Activated CD8-positive, alpha-beta T cell treated with anti-CD3 and anti-CD28 coated beads for 36 hours (primary cell): ENCODE measurements at regions not wholly inside any gene's neighbourhood (a gene's known extent, or its start where the extent isn't known, plus 50 kb on each side); places are given as distances from the start of the nearest gene placed in this dataset.

Experiments
- ATAC-seq: fragments of 200-7000 bp; cut with Tn5 transposase; one replicate; pipeline ENCODE4 v1.10.0; 2021; ENCODE audit warnings: mild to moderate bottlenecking, moderate library complexity
- CTCF ChIA-PET: fragments of 350-600 bp; sonication (Branson Sonifier 250); formaldehyde crosslinking; loops from one replicate; lab custom pipeline; 2021; ENCODE audit warnings: antibody characterized with exemption; lab: Charles Lee
- POLR2A ChIA-PET: fragments of 350-600 bp; sonication (Branson Sonifier 250); formaldehyde crosslinking; loops from one replicate; lab custom pipeline; 2021; ENCODE audit warnings: antibody characterized with exemption; lab: Charles Lee
- DNase-seq: peaks from one replicate; pipeline ENCODE4 v3.0.0-alpha.2; 2020
- H3K27ac Mint-ChIP-seq: one replicate; pipeline ENCODE4 v1.8.0; 2021; ENCODE audit warnings: mild to moderate bottlenecking, mixed read lengths
- H3K27me3 Mint-ChIP-seq: one replicate; pipeline ENCODE4 v1.8.0; 2021; ENCODE audit warnings: mixed read lengths
- H3K36me3 Mint-ChIP-seq: one replicate; pipeline ENCODE4 v1.8.0; 2021; ENCODE audit warnings: low read depth, mixed read lengths
- H3K4me1 Mint-ChIP-seq: one replicate; pipeline ENCODE4 v1.8.0; 2021; ENCODE audit warnings: low read depth, mixed read lengths
- H3K4me3 Mint-ChIP-seq: one replicate; pipeline ENCODE4 v1.8.0; 2021; ENCODE audit warnings: mild to moderate bottlenecking, moderate library complexity, mixed read lengths
- H3K9me3 Mint-ChIP-seq: one replicate; pipeline ENCODE4 v1.8.0; 2021; ENCODE audit warnings: mixed read lengths
- intact Hi-C: fragments of 100-400 bp; cut with micrococcal nuclease; formaldehyde crosslinking; loops from one replicate; pipeline ENCODE4 v1.10.0; 2022
- TF ChIP-seq, protein P1 (sequence below): fragments of 200-600 bp; IDR thresholded peaks from one replicate; pipeline ENCODE4 v1.8.0; 2022; ENCODE audit warnings: antibody characterized with exemption, mild to moderate bottlenecking

DNA sequence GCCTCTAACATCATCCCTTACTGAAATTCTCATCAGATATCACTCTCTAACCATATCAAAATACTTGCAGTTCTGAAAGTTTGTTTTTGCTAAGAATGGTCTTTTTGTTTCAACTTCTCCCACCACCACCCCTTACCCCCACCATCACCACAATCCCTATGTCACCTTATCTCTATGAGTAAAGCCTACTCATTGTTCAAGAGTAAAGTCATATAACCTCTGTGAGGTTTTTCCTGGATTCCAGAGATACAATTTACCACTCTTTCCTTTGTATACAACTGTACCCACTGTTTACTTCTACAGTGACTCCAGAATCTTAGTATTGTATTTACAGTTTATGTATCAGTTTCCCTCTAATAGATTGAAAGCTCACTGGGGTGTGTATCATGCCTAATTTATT lies 158.0 kb upstream of the PCDH10 start:
- ChIA-PET POLR2A (no interaction called here), CTCF (no interaction called here)
- no peaks in the 10 kb centered on the region for H3K36me3 Mint-ChIP-seq
- no peak overlapping the region for H3K27ac Mint-ChIP-seq
- no peaks in the 10 kb centered on the region for H3K9me3 Mint-ChIP-seq
- no peak for DNase-seq
- TF ChIP-seq, protein P1, sequence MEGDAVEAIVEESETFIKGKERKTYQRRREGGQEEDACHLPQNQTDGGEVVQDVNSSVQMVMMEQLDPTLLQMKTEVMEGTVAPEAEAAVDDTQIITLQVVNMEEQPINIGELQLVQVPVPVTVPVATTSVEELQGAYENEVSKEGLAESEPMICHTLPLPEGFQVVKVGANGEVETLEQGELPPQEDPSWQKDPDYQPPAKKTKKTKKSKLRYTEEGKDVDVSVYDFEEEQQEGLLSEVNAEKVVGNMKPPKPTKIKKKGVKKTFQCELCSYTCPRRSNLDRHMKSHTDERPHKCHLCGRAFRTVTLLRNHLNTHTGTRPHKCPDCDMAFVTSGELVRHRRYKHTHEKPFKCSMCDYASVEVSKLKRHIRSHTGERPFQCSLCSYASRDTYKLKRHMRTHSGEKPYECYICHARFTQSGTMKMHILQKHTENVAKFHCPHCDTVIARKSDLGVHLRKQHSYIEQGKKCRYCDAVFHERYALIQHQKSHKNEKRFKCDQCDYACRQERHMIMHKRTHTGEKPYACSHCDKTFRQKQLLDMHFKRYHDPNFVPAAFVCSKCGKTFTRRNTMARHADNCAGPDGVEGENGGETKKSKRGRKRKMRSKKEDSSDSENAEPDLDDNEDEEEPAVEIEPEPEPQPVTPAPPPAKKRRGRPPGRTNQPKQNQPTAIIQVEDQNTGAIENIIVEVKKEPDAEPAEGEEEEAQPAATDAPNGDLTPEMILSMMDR: no peak
- no peak for ATAC-seq
- H3K4me3 Mint-ChIP-seq: no peak overlapping the region
- intact Hi-C loops: no loop called here
- H3K4me1 Mint-ChIP-seq: no peaks in the 10 kb centered on the region
- H3K27me3 Mint-ChIP-seq: no peaks in the 10 kb centered on the region

DNA sequence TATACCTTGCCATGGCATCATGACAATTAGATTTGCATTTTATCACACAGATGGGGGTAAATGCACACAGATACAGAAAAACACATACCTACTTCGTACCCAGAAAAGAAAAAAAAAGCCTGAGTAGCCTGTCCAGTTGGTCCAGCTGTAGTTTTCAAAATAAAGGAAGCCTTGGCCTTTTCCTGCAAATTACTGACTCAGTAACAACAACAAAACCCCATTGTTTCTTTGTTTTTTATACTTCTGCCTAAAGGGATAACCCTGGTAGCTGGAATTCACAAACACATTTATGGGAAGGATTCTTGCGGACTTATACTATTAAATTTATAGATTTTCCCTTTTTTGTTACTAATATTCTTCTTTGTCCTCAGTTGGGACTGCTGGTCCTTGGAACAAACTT lies 156.4 kb upstream of the PCDH10 start:
- no peak for ATAC-seq
- H3K4me3 Mint-ChIP-seq: no peak overlapping the region
- POLR2A ChIA-PET: no interaction called here

GRCh38 chr4:132998585-132999230 lies 150.4 kb upstream of the PCDH10 start:
- POLR2A ChIA-PET: no interaction called here
- Mint-ChIP-seq H3K27me3 (no peaks in the 10 kb centered on the region), H3K9me3 (no peaks in the 10 kb centered on the region), H3K36me3 (no peaks in the 10 kb centered on the region), H3K4me3 (no peak overlapping the region), H3K27ac (no peak overlapping the region), H3K4me1 (no peaks in the 10 kb centered on the region)
- intact Hi-C loops: no loop called here
- TF ChIP-seq, protein P1: no peak
- ATAC-seq (no peak), DNase-seq (no peak)
- CTCF ChIA-PET: no interaction called here

More for the DNA sequence above, 156.4 kb upstream of the PCDH10 start:
- Mint-ChIP-seq H3K9me3 (no peaks in the 10 kb centered on the region), H3K27me3 (no peaks in the 10 kb centered on the region), H3K4me1 (no peaks in the 10 kb centered on the region), H3K27ac (no peak overlapping the region), H3K36me3 (no peaks in the 10 kb centered on the region)
- intact Hi-C loops: no loop called here
- TF ChIP-seq, protein P1: no peak
- DNase-seq: no peak
- CTCF ChIA-PET: no interaction called here

DNA sequence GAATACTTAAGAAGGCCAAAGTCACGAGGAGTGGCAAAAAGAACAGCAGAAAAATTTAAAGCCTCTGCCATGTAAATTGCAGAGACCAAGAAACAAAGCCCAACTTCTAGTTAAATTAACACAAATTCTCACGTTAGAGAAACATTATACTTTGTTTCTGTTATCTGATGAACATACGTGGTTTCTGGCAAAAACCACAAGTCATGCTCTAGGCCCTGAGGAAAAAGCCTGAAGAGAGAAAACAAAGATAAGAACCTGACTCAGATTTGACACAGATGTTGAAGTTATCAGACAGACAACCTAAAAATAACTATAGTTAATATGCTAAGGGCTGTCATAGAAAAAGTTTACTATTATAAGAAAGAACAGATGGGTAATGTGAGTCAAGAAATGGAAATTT lies 149.1 kb upstream of the PCDH10 start:
- Mint-ChIP-seq H3K36me3 (no peaks in the 10 kb centered on the region), H3K27ac (no peak overlapping the region), H3K4me3 (no peak overlapping the region), H3K27me3 (no peaks in the 10 kb centered on the region), H3K4me1 (no peaks in the 10 kb centered on the region), H3K9me3 (no peaks in the 10 kb centered on the region)
- ChIA-PET POLR2A (no interaction called here), CTCF (no interaction called here)
- DNase-seq (no peak), ATAC-seq (no peak)
- TF ChIP-seq, protein P1: no peak
- intact Hi-C loops: no loop called here

- CTCF ChIA-PET: no interaction called here
- no peak overlapping the region for H3K4me3 Mint-ChIP-seq
- H3K27ac Mint-ChIP-seq: no peak overlapping the region
- ATAC-seq: no peak
- POLR2A ChIA-PET: no interaction called here
- H3K4me1 Mint-ChIP-seq: no peaks in the 10 kb centered on the region
- DNase-seq: no peak
- TF ChIP-seq, protein P1: no peak
- no peaks in the 10 kb centered on the region for H3K9me3 Mint-ChIP-seq
- intact Hi-C loops: no loop called here
- H3K27me3 Mint-ChIP-seq: no peaks in the 10 kb centered on the region
- no peaks in the 10 kb centered on the region for H3K36me3 Mint-ChIP-seq
These were observed 145.9 kb upstream of the PCDH10 start for GRCh38 chr4:133003169-133003568.
